GM18867 (cell line): ENCODE measurements at regions not wholly inside any gene's neighbourhood (a gene's known extent, or its start where the extent isn't known, plus 50 kb on each side); places are given as distances from the start of the nearest gene placed in this dataset.
"Not testable (repeated sequence)": the region's sequence is repeated elsewhere in the genome, so short reads cannot be mapped to it uniquely, and the experiment has no call there.

Source experiments
- ATAC-seq: cut with Tn5 transposase; IDR thresholded peaks from one replicate; pipeline ENCODE4 v1.9.1; 2021; ENCODE audit warnings: mild to moderate bottlenecking, moderate library complexity; ENCODE audit not compliant: unreplicated experiment

DNA sequence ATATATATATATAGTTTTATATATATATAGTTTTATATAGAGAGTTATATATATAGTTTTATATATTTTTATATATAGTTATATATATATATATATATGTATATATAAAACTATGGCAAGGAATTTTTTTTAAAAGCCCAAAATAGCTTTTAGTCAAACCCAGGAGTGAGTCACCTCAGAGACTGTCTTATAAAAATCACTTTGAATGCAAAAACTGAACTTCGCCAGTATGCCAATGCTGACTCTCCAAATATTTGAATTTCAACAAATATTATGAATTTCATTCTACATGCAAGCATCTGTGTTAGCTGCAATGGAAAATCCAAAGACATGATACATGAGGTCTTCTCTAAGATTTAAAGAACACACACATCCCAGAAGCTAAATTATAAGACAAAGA is 132.8 kb upstream of the NR2F2 start:
- no peak for ATAC-seq

DNA sequence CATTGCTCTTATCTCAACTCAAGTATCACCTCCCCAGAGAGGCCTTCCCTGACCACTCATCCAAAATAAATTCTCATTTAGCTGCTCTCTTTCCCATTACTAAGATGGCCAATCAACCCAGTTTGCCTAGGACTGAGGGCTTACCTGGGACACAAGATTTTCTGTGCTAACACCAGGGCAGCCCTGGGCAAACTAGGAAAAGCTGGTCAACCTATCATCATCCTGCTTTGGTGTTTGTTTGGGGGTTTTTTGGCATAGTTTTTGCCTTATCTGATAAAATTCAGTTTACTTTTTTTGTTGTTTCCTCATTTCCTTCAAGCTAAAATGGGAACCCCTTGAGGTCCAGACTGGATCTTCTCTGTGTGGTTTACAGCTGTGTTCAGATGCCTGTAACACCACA is 131.4 kb upstream of the NR2F2 start:
- ATAC-seq: no peak

DNA sequence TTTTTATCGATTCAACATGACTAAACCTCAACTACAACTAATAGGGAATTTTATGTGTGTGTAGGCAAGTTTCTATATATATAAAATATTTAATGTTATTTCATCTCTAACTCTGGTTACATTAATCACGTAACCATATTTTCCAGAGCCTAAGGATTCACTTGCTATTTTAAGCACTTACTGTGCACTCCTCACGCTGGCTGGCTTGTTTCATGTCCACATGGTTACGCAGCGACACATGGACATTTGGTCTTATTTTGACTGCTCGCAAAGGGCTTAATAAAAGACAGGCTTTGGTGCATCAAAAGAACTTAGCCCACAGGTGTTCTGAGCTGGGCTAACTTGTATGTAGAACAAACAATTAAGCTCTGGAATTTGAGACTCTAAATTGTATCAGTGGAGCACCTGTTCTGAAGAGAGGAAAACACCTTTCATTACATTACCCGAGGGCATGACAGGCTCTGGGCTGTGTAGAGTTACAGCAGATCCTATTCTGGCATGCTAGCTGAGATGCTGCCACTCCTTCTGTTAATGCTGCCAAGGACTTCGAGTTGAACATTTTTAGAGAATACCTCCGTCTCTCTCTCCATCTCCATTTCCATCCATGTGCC is 130.0 kb upstream of the NR2F2 start:
- ATAC-seq: no peak

DNA sequence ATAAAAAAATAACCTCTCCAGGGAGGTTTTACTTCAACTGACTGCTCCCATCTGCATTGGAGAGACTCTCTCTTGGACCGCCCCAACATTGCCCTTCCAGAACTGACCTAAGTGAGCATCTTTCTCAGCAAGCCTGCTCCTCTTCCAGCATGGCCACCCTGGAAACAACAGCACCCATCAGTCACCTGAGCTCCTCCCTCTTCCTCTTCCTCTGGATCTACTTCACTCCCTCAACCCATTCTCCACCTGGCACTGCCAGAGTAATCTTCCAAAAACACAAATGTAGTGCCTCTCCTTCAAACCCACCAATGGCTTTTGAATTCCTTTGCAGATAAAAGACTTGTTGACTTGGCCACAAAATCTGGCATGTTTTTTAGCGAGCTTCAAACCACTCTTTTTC is 128.8 kb upstream of the NR2F2 start:
- ATAC-seq: no peak

DNA sequence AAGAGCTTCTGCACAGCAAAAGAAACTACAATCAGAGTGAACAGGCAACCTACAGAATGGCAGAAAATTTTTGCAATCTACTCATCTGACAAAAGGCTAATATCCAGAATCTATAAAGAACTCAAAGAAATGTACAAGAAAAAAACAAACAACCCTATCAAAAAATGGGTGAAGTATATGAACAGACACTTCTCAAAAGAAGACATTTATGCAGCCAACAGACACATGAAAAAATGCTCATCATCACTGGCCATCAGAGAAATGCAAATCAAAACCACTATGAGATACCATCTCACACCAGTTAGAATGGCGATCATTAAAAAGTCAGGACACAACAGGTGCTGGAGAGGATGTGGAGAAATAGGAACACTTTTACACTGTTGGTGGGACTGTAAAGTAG is 124.9 kb upstream of the NR2F2 start:
- not testable (repeated sequence) for ATAC-seq

DNA sequence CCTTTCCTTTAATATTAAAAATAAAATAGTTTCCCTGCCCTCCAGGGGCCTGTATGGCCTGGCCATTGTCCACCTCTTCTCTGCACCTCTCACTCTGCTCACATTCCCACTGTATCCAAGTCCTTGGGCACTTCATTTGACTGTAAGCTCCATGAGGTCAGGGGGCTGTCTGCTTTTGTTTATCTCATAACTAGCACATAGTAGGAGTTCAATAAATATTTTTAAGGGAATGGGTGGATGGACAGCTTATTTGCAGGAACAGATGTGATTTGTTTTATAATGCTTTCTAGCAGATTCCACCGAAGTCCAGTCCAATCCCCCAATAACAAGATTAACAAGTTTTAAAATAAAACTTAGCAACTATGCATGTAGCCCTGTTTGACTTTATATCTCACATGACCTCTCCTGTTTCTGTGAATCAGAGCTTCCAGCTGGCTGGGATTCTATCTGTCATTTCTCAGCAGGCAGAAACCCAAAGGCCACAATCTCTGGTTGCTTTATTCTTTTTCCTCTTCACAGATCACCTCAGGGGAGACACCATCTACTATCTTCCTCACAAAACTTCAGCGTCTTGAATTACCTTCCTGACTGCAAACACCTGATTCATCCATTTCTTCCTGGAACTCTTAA is 123.0 kb upstream of the NR2F2 start:
- no peak for ATAC-seq

DNA sequence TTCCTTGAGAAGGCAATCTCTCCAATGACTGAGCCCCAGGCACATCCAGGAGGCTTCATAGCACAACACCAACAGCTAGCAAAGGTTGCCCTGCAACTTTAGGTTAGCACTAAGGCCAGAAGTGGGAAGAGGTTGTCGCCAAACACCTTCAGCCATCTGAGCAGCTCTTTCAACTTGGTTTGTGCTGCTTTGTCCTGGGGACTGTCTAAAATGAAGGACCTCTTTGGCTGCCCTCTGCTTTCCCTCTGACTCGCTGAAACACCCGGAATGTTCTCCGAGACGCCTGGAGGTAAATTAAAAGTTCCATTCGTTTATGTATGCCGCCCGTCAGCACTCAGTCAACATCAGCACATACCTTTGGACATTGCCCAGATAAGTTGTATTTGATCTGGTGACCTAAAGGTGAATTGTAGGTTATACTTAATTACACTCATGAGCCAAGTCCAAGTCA is 121.2 kb upstream of the NR2F2 start:
- no peak for ATAC-seq

DNA sequence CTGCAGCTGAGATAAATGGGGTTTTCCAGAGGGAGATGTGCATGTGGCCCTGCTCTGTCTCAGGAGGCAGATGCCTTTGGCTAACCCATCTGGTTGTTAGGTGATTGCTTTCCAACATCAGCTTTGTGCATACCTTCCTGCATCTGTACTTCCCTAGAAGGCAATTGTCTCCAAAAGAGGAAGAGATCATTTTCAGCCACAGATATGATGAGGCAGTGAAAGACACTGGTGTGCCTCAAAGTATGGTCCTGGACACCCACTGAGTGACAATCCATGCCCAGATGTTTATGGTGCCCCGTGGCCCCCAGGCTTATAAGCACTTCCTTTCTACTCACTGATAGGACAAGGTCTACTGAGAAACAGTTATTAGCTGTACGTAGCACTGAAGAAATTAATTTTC is 117.5 kb upstream of the NR2F2 start:
- no peak for ATAC-seq

DNA sequence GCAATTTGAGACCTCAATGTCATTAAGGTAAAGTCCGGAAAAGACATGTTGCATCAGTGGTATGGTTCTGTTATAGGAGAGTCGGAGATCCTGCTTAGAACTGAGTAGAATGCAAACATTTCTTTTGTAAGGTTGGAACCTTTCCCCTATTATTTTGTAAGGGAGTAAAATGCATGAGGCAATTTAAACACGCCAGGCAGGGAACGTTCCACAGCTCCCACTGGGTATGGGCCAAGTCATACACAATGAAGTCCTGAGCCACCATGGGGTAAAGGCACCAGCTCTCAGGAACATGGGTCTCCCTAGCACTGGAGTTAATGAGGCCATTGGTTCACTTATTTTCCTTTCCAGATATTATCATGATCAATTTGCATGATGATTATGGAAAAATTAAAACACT is 116.6 kb upstream of the NR2F2 start:
- ATAC-seq: no peak

DNA sequence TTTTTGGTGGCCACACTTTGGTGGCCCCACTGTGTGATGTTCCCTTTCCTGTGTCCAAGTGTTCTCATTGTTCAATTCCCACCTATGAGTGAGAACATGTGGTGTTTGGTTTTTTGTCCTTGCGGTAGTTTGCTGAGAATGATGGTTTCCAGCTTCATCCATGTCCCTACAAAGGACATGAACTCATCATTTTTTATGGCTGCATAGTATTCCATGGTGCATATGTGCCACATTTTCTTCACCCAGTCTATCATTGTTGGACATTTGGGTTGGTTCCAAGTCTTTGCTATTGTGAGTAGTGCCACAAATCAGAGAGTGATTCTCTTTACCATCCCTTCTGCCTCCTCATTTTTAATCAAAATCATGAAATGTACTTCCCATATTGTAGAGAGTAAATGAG is 114.0 kb upstream of the NR2F2 start:
- not testable (repeated sequence) for ATAC-seq

DNA sequence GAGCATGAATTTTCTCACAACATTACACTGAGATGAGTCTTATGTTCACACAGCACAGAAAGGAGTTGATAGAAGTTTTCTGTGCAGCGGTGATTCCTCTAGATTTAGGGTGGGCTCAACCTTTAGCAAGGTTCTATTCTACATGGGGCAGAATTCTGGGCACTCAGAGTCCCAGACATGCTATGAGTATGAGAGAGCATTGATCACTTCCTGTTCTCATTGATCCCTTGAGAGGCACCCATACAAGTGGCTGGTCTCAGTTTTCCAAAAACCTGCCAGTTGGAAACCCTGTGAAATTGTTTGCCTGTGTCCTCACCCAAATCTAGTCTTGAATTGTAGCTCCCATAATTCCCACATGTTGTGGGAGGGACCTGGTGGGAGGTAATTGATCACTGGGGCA is 112.5 kb upstream of the NR2F2 start:
- no peak for ATAC-seq

DNA sequence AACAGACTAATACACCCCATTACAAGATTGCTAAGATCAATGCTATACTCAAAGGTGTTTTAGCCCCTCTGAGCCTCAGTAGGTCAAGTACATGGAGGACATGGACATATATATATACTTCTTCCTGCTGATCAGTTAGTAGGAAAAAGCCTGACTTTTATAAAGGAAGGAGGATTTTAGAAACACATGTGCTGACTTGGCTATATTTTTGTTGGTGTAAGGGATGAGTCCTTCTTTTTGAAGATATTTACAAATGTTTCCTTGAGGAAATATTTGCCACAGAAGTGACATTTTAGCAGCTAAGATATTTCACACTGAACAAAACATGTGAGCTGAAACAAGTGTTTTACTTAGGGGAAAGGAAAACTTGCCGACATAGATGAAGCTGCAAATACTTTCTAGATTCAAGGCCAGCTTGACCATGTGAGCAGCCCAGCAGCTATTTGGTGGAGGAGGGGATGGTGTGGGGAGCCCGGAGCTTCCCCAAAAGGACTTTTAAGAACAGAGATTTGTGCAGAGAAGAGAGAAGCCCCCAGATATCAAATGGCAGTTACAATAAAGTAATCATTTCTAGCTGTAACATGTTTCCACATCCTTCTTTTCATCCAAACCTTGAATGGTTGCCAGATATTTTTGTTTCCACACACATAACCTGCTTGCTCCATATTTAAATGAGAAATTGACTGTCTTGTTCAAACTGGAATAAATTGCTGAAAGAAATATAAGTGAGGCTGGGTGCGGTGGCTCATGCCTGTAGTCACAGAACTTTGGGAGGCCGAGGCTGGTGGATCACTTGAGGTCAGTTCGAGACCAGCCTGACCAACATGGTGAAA is 111.7 kb upstream of the NR2F2 start:
- no peak for ATAC-seq

DNA sequence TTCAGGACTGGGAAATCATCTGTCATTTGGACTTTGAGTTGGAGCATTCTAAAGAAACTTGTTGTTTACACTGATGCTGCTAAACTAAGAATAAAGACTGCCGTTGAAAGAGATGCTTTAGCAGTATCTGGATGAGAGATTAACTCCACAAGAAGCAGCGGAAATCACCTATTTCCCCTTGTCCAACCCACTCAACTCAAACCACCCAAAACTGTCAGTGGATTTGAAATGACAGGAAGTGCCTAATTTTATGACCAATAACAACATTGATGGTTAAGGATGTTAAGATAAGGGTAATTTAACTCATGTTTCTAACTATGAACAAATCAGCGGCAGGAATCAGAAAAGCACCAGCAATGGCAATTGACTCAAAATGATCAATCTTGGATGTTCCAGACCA is 110.8 kb upstream of the NR2F2 start:
- ATAC-seq: no peak

DNA sequence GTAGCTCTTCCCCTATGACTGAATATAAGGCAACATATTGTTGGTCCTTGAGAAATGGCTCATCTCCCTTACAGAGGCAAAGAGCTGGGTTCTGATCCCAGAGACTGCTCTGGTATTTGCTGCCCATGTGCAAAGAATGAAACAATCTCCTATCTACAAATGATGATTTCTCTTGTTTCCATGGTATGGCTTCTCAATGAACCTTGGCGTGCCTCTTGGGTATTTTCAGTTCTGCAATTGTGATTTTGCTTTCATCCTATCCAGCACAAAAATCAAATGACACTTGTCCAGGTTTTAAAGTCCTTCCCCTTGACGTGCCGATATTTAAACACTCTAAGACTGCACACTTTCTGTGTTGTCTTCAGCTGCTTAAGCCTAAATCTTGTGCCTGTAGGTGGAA is 109.8 kb upstream of the NR2F2 start:
- no peak for ATAC-seq

DNA sequence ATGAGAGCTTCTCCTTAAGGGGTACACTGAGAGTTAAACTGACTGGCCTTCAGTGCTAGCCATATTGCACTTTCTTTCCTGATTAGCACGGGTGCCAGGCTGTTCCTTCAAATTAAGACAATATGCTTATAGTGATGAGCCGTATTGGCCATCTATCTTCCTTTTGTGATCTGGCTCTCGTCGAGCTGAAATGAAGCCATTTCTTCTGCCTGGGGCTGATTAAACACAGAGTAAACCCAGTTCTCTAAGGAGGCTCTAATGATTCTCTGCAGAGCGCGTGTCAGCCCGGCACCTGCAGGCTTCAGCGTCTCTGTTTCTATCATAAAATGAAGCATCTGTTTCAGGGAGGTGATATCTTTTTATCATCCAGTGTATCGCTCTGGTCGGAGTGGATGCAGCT is 107.5 kb upstream of the NR2F2 start:
- ATAC-seq: no peak

DNA sequence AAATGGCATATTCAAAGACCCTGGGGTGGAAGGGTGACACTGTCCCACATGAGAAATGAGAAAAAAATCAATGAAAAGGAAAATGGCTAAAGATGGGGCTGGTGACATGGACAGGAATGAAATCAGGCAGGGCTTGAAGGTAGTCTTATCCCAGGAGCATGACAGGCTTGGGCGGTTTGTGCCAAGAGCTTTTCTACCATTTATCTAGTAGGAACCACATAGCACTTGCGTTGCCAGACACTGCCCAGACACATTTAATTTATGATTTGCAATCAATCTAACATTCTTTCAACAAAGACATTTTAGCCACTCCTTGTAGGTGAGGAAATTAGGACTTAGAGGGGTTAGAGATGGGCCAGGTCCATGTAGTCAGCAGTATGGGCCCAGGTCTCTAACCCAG is 106.6 kb upstream of the NR2F2 start:
- no peak for ATAC-seq

DNA sequence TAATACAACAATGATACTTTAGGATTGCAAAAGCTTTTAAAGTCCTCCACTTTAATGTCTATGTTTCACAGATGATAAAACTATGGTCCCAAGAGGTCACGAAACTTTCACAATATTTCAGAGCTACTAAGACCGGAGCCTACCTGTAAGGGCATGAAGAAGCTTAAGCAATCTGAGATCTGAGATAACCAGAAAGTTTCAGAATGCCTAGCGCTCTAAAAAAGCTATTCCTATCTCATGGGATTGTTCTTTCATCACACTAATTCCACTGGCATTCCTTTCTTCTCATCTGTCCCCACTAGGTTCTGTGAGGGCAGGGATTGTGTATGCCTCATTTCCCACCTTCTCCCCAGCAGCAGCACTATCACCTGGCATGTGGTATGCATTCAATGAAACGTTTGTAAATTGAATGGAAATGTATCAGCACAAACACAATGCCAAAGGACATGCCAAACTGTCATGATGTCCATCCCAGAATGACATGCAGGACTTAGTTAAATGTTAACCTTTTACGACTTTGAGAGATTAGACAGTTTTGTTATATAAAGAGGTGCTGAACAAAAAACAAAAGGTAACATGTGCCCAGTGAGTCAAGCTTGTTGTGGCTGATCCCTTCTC is 104.7 kb upstream of the NR2F2 start:
- ATAC-seq: no peak

DNA sequence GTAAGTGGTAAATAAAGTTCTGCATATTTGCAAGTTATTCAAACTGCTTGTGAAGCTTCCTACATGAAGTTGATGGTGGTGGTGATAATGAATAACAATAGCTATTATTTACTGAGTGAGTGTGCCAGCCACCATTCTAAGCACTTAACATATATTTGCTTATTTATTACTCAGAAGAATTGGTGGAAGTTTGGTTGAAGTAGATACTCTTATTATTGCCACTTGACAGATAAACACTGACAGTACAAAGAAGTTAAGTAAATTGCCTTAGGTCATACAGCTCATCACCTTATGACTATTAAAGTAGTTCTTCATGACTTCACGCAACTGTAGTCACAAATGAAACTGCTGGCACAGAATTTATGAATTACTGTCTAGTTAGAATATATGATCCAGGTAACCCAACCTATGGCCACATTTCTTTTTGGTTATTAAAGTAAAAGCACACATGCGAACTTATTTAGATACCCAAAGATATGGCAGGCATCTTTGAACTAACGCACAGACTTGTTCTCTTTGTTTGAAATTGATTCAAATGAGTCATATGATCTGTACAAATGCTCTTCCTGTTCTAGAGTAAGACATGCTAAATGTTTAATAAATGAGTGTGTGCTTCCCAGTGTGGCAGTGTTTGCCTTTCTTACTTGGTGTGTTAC is 99.8 kb upstream of the NR2F2 start:
- ATAC-seq: no peak

DNA sequence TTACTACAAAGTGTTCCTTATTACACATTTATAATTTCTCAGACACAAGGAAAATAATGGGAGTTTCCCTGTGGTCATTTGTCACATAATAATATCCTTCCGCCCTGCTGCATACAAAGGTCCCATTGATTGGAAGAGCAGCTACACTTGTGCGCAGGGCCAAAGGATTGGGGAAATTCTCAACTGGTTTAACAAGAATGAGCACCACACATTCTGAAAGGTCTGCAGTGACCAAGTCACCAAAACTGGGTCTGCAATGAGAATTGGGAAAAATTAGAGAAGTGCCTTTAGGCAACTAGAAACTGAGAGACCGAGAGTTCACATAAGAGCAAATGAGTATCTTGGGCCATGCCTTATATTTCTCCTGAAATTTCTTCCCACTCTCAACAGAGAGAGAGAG is 98.2 kb upstream of the NR2F2 start:
- no peak for ATAC-seq

DNA sequence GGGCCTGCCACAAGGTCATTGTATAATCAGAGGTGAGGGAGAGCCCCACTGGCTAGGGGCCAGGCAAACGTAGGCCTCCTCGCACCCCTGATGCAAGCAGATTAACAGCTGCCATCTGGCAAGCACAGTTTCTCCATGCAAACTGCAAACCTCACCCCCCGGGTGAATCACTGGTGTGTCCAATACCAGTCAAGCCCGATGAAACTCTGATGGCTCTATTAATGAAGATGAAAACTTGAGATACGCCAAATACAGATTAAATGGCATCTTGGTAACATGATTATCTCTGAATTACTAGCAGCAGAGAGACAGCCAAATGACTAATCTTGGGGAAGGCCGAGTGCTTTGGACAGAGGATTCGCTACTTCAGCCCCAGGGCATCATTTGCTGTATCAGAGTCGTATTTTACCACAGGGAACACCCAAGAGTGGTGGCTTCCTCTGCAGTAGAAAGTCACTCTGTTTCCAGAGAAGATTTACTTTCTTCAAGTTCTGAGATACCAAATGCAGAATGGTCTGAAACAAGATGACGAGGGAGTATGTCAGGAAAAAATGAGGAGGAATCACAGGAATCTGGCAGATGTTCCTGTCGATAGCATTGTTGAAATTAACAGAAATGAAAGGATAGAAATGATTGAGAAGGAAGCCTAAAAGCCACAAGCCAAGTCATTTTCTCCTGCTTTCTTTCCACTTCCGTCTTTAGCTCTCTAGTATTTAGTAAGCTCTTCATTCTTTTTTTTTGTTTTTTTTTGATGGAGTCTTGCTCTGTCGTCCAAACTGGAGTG is 96.2 kb upstream of the NR2F2 start:
- no peak for ATAC-seq
